ENCODE measurements at regions not wholly inside any gene's neighbourhood (a gene's known extent, or its start where the extent isn't known, plus 50 kb on each side); places are given as distances from the start of the nearest gene placed in this dataset.
A peak's percentile ranks its signal among the peaks of the same experiment; 100 is the strongest.

DNA sequence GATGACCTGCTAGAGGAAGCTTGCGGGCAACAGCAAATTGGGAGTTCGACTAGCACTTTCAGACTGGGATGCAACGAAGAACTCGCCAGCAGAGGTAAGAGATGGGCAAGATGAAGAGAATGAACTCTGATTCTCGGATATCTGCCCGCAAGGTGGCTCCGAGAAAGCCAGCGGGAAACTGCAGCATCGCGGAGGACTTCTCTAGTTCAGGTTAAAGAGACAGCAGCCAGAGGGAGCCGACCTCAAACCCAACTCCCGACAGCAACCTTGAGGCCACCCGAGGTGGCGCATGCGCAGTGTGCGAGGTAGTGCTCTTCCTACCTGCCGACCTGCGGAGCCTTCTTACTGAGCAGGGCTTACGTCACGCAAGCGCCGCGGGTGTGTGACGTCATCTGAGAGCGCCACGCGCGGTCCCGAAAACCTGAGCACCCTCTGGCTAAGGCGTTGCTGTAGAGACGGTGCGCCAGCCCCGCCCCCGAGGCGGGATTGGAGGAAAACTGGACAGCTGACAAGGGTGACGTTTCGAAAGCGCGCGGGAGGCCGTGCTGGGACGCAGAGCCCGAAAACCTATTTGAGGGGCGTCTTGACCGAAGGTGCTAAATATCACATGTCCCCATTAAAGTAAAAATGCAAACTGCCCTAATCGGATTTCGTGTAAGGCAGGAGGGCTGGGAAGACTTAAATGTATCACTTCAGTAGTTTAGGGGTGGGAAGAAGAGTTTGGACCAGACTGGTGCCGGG is 110.5 kb upstream of the SLC25A33 start:
- Histone ChIP-seq H3K79me2 (ENCODE audit: low read length) (no peaks in the 10 kb centered on the region), H3F3A (ENCODE audit: insufficient read depth, low read length) (peaks cover 30% of the 10 kb centered on the region), H3K27ac (ENCODE audit: low read length) (peak overlapping the region; percentile 56; the same call in 1 of the 2 replicates), H3K4me2 (ENCODE audit: low read depth, low read length) (peak overlapping the region; percentile 75), H3K27me3 (replicated peaks; ENCODE audit: insufficient read depth, low read length) (no peaks in the 10 kb centered on the region), H3K9ac (ENCODE audit: low read length) (peak overlapping the region; percentile 48; the same call in 1 of the 2 replicates), H3K9me3 (replicated peaks; ENCODE audit: insufficient read depth, low read length) (no peaks in the 10 kb centered on the region), H3K4me1 (ENCODE audit: low read length) (peaks cover 35% of the 10 kb centered on the region), H4K20me1 (ENCODE audit: insufficient read depth, low read length) (no peaks in the 10 kb centered on the region), H2AFZ (ENCODE audit: low read length) (peak overlapping the region; percentile 69), H3K4me3 (ENCODE audit: low read length) (peak overlapping the region; percentile 57), H3K36me3 (replicated peaks; ENCODE audit: insufficient read depth, low read length) (no peaks in the 10 kb centered on the region), H3K9me2 (replicated peaks; ENCODE audit: insufficient read depth, low read length) (no peaks in the 10 kb centered on the region)
- DNase-seq: peak; percentile 100
- TF ChIP-seq EZH2phosphoT487 (IDR thresholded peaks at IDR 0.05; ENCODE audit: low read length): no peak
- TF ChIP-seq, protein P1, sequence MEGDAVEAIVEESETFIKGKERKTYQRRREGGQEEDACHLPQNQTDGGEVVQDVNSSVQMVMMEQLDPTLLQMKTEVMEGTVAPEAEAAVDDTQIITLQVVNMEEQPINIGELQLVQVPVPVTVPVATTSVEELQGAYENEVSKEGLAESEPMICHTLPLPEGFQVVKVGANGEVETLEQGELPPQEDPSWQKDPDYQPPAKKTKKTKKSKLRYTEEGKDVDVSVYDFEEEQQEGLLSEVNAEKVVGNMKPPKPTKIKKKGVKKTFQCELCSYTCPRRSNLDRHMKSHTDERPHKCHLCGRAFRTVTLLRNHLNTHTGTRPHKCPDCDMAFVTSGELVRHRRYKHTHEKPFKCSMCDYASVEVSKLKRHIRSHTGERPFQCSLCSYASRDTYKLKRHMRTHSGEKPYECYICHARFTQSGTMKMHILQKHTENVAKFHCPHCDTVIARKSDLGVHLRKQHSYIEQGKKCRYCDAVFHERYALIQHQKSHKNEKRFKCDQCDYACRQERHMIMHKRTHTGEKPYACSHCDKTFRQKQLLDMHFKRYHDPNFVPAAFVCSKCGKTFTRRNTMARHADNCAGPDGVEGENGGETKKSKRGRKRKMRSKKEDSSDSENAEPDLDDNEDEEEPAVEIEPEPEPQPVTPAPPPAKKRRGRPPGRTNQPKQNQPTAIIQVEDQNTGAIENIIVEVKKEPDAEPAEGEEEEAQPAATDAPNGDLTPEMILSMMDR (IDR thresholded peaks at IDR 0.05; ENCODE audit: low read length): peak; percentile 9; the same call in 1 of the 2 replicates
- TF ChIP-seq EZH2 (optimal IDR thresholded peaks at IDR 0.05; ENCODE audit: low read depth, low read length): no peak

GRCh38 chr1:9429342-9429711 is 109.9 kb upstream of the SLC25A33 start:
- H3K9me2 ChIP-seq (replicated peaks; ENCODE audit: insufficient read depth, low read length): no peaks in the 10 kb centered on the region
- no peaks in the 10 kb centered on the region for H3K79me2 ChIP-seq (ENCODE audit: low read length)
- peaks cover 30% of the 10 kb centered on the region for H3F3A ChIP-seq (ENCODE audit: insufficient read depth, low read length)
- H3K27me3 ChIP-seq (replicated peaks; ENCODE audit: insufficient read depth, low read length): no peaks in the 10 kb centered on the region
- peak overlapping the region; percentile 75 for H3K4me2 ChIP-seq (ENCODE audit: low read depth, low read length)
- TF ChIP-seq EZH2 (optimal IDR thresholded peaks at IDR 0.05; ENCODE audit: low read depth, low read length) (no peak), EZH2phosphoT487 (IDR thresholded peaks at IDR 0.05; ENCODE audit: low read length) (no peak)
- TF ChIP-seq, protein P1 (IDR thresholded peaks at IDR 0.05; ENCODE audit: low read length): no peak
- H3K36me3 ChIP-seq (replicated peaks; ENCODE audit: insufficient read depth, low read length): no peaks in the 10 kb centered on the region
- H3K9me3 ChIP-seq (replicated peaks; ENCODE audit: insufficient read depth, low read length): no peaks in the 10 kb centered on the region
- H3K9ac ChIP-seq (ENCODE audit: low read length): peak overlapping the region; percentile 48; the same call in 1 of the 2 replicates
- peak overlapping the region; percentile 14; the same call in 1 of the 2 replicates for H3K27ac ChIP-seq (ENCODE audit: low read length)
- peak overlapping the region; percentile 57 for H3K4me3 ChIP-seq (ENCODE audit: low read length)
- H4K20me1 ChIP-seq (ENCODE audit: insufficient read depth, low read length): no peaks in the 10 kb centered on the region
- DNase-seq: no peak
- peaks cover 35% of the 10 kb centered on the region for H3K4me1 ChIP-seq (ENCODE audit: low read length)
- peak overlapping the region; percentile 62 for H2AFZ ChIP-seq (ENCODE audit: low read length)

DNA sequence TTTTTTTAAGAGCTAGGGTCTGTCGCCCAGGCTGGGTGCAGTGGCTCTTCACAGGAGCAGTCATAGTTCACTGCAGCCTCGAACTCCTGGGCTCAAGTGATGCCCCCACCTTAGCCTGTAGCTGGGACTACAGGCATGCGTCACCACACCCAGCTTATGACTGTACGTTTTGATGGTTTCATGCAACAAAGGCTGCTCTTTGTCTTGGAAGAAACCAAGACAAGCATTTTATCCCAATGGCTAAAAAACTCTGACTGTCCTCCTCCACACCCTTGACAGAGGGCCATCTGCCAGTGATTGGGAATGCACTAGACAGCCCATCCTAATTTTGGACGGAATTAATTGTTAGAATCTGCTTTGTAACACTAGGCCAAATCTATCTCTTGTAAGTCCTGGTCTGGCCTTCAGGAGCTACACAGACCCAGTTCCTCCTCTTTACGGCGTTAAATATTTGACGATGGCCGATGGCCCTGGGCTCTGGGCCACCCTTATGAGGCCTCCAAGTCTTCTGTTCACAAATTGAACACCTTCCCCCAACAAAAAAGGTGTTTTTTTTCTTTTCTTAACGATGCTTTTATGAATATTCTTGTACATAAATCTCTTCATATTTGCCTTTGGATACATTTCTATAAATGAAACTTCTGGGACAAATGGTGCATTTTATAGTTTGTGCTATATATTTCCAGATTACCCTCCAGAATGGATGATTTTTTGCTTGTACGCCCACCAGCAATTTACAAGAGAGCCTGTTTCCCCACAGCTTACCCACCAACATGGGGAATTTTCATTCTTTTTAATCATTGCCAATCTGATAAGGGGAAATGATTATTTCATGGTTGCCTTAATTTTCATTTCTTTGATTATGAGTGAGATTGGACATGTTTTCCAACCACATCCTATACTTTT is 104.8 kb upstream of the SLC25A33 start:
- Histone ChIP-seq H3K27ac (ENCODE audit: low read length) (no peak overlapping the region), H3K4me1 (ENCODE audit: low read length) (peaks cover 2% of the 10 kb centered on the region; the same call in 1 of the 2 replicates)

More for the DNA sequence above, 104.8 kb upstream of the SLC25A33 start:
- Histone ChIP-seq H2AFZ (ENCODE audit: low read length) (no peak overlapping the region), H3K4me3 (ENCODE audit: low read length) (no peak overlapping the region), H3K9ac (ENCODE audit: low read length) (no peak overlapping the region), H3K79me2 (ENCODE audit: low read length) (no peaks in the 10 kb centered on the region), H4K20me1 (ENCODE audit: insufficient read depth, low read length) (no peaks in the 10 kb centered on the region), H3K9me3 (replicated peaks; ENCODE audit: insufficient read depth, low read length) (no peaks in the 10 kb centered on the region), H3K9me2 (replicated peaks; ENCODE audit: insufficient read depth, low read length) (no peaks in the 10 kb centered on the region), H3K27me3 (replicated peaks; ENCODE audit: insufficient read depth, low read length) (0 out of 2 replicates have a peak, but pooled peaks cover 4% of the 10 kb centered on the region), H3K36me3 (replicated peaks; ENCODE audit: insufficient read depth, low read length) (no peaks in the 10 kb centered on the region), H3F3A (ENCODE audit: insufficient read depth, low read length) (no peaks in the 10 kb centered on the region), H3K4me2 (ENCODE audit: low read depth, low read length) (no peak overlapping the region)
- TF ChIP-seq EZH2 (optimal IDR thresholded peaks at IDR 0.05; ENCODE audit: low read depth, low read length) (no peak), EZH2phosphoT487 (IDR thresholded peaks at IDR 0.05; ENCODE audit: low read length) (no peak)
- TF ChIP-seq, protein P1 (IDR thresholded peaks at IDR 0.05; ENCODE audit: low read length): no peak
- no peak for DNase-seq
